MM.1S (cell line): ENCODE measurements at regions not wholly inside any gene's neighbourhood (a gene's known extent, or its start where the extent isn't known, plus 50 kb on each side); places are given as distances from the start of the nearest gene placed in this dataset.

Source experiments
- CTCF ChIP-seq: fragments of 300-600 bp; sonication (generic); IDR thresholded peaks from 2 replicates; pipeline ENCODE4 v1.5.1; 2016; ENCODE audit warnings: antibody characterized with exemption, low read length, mixed read lengths
- EZH2 ChIP-seq: fragments of 300-600 bp; sonication (generic); optimal IDR thresholded peaks from 2 replicates; pipeline ENCODE3; 2017; ENCODE audit warnings: low read depth, mild to moderate bottlenecking, antibody characterized with exemption, low read length, mixed read lengths

GRCh38 chr6:4388675-4389074 is 253.3 kb upstream of the ECI2 start:
- TF ChIP-seq CTCF (no peak), EZH2 (no peak)
